SK-N-SH (cell line): ENCODE measurements at regions not wholly inside any gene's neighbourhood (a gene's known extent, or its start where the extent isn't known, plus 50 kb on each side); places are given as distances from the start of the nearest gene placed in this dataset.

Source experiments
- CTCF ChIA-PET: fragments of 300-600, 350-600 bp; formaldehyde crosslinking; extraction: SDS; loops from one replicate; lab custom pipeline; 2021; lab: Yijun Ruan, JAX
- POLR2A ChIA-PET: fragments of 350-600 bp; sonication (Branson Sonifier 250); formaldehyde crosslinking; extraction: SDS; loops from one replicate; lab custom pipeline; 2020; ENCODE audit warnings: antibody characterized with exemption, inconsistent platforms; lab: Yijun Ruan, JAX
- DNase-seq: peaks from one replicate; pipeline ENCODE4 v3.0.0; 2012
- H2AFZ ChIP-seq: fragments of 200-600 bp; sonication (generic); 2 replicates; pipeline ENCODE4 v1.8.1; 2016; ENCODE audit warnings: antibody characterized with exemption, mild to moderate bottlenecking, low read depth
- H3F3A ChIP-seq: fragments of 200-600 bp; sonication (generic); replicated peaks from 2 replicates; pipeline ENCODE3; 2016; ENCODE audit warnings: antibody characterized with exemption, mild to moderate bottlenecking; ENCODE audit not compliant: insufficient read depth
- H3K27ac ChIP-seq, 2 experiments: fragments of 200-500 bp in 1 of 2; fragments of 200-600 bp in 1 of 2; sonication (Bioruptor generic) in 1 of 2; sonication (generic), shearing (Covaris generic) in 1 of 2; 2 replicates each; pipeline versions ENCODE4 v1.5.1 to v1.6.1; 2014 to 2016; ENCODE audit warnings: low read depth in 2 of 2, inconsistent platforms in 1 of 2, low read length in 1 of 2, mild to moderate bottlenecking in 1 of 2, mixed read lengths in 1 of 2
- H3K27me3 ChIP-seq: fragments of 200-600 bp; sonication (generic), shearing (Covaris generic); 2 replicates; pipeline ENCODE4 v1.6.1; 2016; ENCODE audit warnings: mixed run types; ENCODE audit not compliant: insufficient read depth
- H3K36me3 ChIP-seq, 2 experiments: fragments of 200-500 bp in 1 of 2; fragments of 200-600 bp in 1 of 2; sonication (Bioruptor generic) in 1 of 2; sonication (generic) in 1 of 2; replicated peaks in 1 of 2; 2 replicates each; pipeline versions ENCODE3 to v1.5.1; 2014 to 2016; ENCODE audit warnings: low read length in 1 of 2, mild to moderate bottlenecking in 1 of 2; ENCODE audit not compliant: insufficient read depth in 2 of 2, control insufficient read depth in 1 of 2
- H3K4me1 ChIP-seq, 2 experiments: fragments of 200-500 bp in 1 of 2; fragments of 200-600 bp in 1 of 2; sonication (Bioruptor generic) in 1 of 2; sonication (generic), shearing (Covaris generic) in 1 of 2; 2 replicates each; pipeline versions ENCODE4 v1.5.1 to v1.6.1; 2014 to 2016; ENCODE audit warnings: low read depth in 1 of 2, low read length in 1 of 2, mixed run types in 1 of 2; ENCODE audit not compliant: insufficient read depth in 2 of 2, control insufficient read depth in 1 of 2
- H3K4me2 ChIP-seq: fragments of 200-600 bp; sonication (generic), shearing (Covaris generic); 2 replicates; pipeline ENCODE4 v1.6.1; 2017; ENCODE audit warnings: mixed run types
- H3K4me3 ChIP-seq, 2 experiments: fragments of 200-500 bp in 1 of 2; fragments of 200-600 bp in 1 of 2; sonication (Bioruptor generic) in 1 of 2; sonication (generic), shearing (Covaris generic) in 1 of 2; 2 replicates each; pipeline versions ENCODE4 v1.5.1 to v1.8.1; 2014 to 2016; ENCODE audit warnings: low read depth in 2 of 2, inconsistent platforms in 1 of 2, low read length in 1 of 2, mild to moderate bottlenecking in 1 of 2, mixed read lengths in 1 of 2, moderate library complexity in 1 of 2
- H3K79me2 ChIP-seq: fragments of 200-600 bp; sonication (generic); 2 replicates; pipeline ENCODE4 v1.8.1; 2017; ENCODE audit warnings: mild to moderate bottlenecking; ENCODE audit not compliant: insufficient read depth
- H3K9ac ChIP-seq: fragments of 200-600 bp; sonication (generic); 2 replicates; pipeline ENCODE4 v1.6.1; 2017; ENCODE audit warnings: mixed run types
- H3K9me2 ChIP-seq: fragments of 200-600 bp; sonication (generic); 2 replicates; pipeline ENCODE4 v1.6.1; 2017; ENCODE audit warnings: mixed run types
- H3K9me3 ChIP-seq: fragments of 200-600 bp; sonication (generic); 2 replicates; pipeline ENCODE4 v1.6.1; 2017; ENCODE audit warnings: mixed run types, mild to moderate bottlenecking, moderate library complexity
- H4K20me1 ChIP-seq: fragments of 200-600 bp; sonication (generic); 2 replicates; pipeline ENCODE4 v1.6.1; 2017; ENCODE audit warnings: mild to moderate bottlenecking, mixed run types; ENCODE audit not compliant: insufficient read depth
- CHD2 ChIP-seq: fragments of 150-350 bp; IDR thresholded peaks from 2 replicates; pipeline ENCODE4 v1.6.1; 2018; ENCODE audit warnings: low read length; ENCODE audit not compliant: partially characterized antibody
- EP300 ChIP-seq, 2 experiments: IDR thresholded peaks; 2 replicates each; pipeline versions ENCODE4 v1.4.0 to v1.6.1; 2012; ENCODE audit warnings: borderline replicate concordance in 1 of 2, low read depth in 1 of 2, low read length in 1 of 2
- JUND ChIP-seq: IDR thresholded peaks from 2 replicates; pipeline ENCODE4 v1.4.0; 2012
- NFIC ChIP-seq: IDR thresholded peaks from 2 replicates; pipeline ENCODE4 v1.4.0; 2012; ENCODE audit warnings: borderline replicate concordance
- NRF1 ChIP-seq: IDR thresholded peaks from 2 replicates; pipeline ENCODE4 v1.6.1; 2012; ENCODE audit warnings: low read depth, mild to moderate bottlenecking, low read length
- RXRA ChIP-seq: IDR thresholded peaks from 2 replicates; pipeline ENCODE4 v1.4.0; 2012; ENCODE audit warnings: low read depth, mild to moderate bottlenecking, borderline replicate concordance
- SMC3 ChIP-seq: IDR thresholded peaks from 2 replicates; pipeline ENCODE4 v1.6.1; 2012; ENCODE audit warnings: low read depth, low read length, improper control_type of control experiment
- TCF12 ChIP-seq: IDR thresholded peaks from 2 replicates; pipeline ENCODE4 v1.4.0; 2012
- ZBTB33 ChIP-seq: IDR thresholded peaks from 2 replicates; pipeline ENCODE4 v1.4.0; 2012; ENCODE audit warnings: low read depth, borderline replicate concordance
- WGBS: methylation state at CpG from one replicate; pipeline ENCODE4 v1.1.6; 2017; ENCODE audit warnings: low lambda C conversion rate; 5-methylcytosine and 5-hydroxymethylcytosine counted together
- TF ChIP-seq, protein P1 (sequence below): fragments of 200-600 bp; sonication (generic); IDR thresholded peaks from 2 replicates; pipeline ENCODE4 v1.6.1; 2017; ENCODE audit warnings: antibody characterized with exemption, mild to moderate bottlenecking, moderate library complexity

DNA sequence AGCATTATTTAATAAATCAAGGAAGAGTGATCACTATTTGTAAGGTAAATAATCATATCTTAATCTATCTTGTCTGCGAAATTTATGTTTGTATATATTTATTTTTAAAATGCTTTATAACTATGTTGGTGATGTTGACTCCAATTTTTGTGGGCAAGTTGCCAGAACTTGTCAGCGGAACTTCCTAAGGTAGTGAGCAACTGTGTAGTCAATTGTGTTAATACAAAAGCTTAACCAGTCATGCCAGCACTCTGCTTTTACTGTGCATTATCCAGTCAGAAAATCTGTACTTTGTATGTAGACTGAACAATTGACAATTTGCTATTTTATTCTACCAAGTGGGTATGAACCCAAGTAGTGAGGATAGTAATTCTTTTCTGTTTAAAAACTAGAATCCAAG, 61.9 kb upstream of the RND3 start:
- Histone ChIP-seq H3K4me1 (no peaks in the 10 kb centered on the region; a peak in 1 of 4 replicates), H3K27ac (no peak overlapping the region), H3K9ac (no peak overlapping the region), H3K9me2 (no peaks in the 10 kb centered on the region), H3K27me3 (no peaks in the 10 kb centered on the region), H3K36me3 (no peaks in the 10 kb centered on the region), H3K4me3 (no peak overlapping the region), H4K20me1 (no peaks in the 10 kb centered on the region), H2AFZ (no peak overlapping the region)
- DNase-seq, result no peak
- ChIA-PET POLR2A (no interaction called here), CTCF (no interaction called here)
- no peak for TF ChIP-seq EP300 (IDR thresholded peaks at IDR 0.05; ENCODE audit: borderline replicate concordance in 1 of 2, low read depth in 1 of 2, low read length in 1 of 2)
- TF ChIP-seq CHD2, result no peak
- no peak for TF ChIP-seq NRF1
- no peak for TF ChIP-seq TCF12
- no peak for TF ChIP-seq NFIC
- TF ChIP-seq, all 33 proteins: peak for 0
- no peaks in the 10 kb centered on the region for H3F3A ChIP-seq
- no peak overlapping the region for H3K4me2 ChIP-seq
- H3K79me2 ChIP-seq, result no peaks in the 10 kb centered on the region
- WGBS, result 93% methylated on average over 2 of the region's 2 CpGs
- no peaks in the 10 kb centered on the region for H3K9me3 ChIP-seq

DNA sequence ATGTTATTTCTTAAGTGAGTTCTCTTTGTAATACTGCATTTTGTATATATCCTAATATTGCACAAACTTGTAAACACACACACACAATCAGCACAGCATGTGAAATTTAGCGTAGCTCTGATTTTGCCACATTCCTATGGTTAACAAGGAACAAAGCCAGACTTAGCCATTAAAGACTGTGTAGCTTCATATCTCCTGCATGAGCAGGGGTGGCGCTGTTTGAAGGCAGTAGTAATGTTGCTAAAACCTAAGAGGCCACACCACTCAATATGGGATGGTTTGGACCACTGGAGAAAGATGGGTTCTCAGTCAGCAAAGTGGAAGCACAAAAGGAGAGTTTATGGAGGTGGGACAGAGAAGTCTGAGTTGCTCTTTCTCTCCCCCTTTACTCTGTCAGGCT, 61.1 kb upstream of the RND3 start:
- ChIA-PET POLR2A (no interaction called here), CTCF (interaction anchor here (0.9 kb wide), 1 partner anchor 198 kb away, joined by 3 read pairs; no protein-coding TSS in a partner anchor)
- no peaks in the 10 kb centered on the region for H3K27me3 ChIP-seq
- no peaks in the 10 kb centered on the region for H3K79me2 ChIP-seq
- TF ChIP-seq SMC3, result no peak
- TF ChIP-seq ZBTB33, result no peak
- TF ChIP-seq RXRA, result no peak
- TF ChIP-seq CHD2, result no peak
- TF ChIP-seq JUND, result no peak
- no peak for TF ChIP-seq NFIC
- TF ChIP-seq, protein P1, sequence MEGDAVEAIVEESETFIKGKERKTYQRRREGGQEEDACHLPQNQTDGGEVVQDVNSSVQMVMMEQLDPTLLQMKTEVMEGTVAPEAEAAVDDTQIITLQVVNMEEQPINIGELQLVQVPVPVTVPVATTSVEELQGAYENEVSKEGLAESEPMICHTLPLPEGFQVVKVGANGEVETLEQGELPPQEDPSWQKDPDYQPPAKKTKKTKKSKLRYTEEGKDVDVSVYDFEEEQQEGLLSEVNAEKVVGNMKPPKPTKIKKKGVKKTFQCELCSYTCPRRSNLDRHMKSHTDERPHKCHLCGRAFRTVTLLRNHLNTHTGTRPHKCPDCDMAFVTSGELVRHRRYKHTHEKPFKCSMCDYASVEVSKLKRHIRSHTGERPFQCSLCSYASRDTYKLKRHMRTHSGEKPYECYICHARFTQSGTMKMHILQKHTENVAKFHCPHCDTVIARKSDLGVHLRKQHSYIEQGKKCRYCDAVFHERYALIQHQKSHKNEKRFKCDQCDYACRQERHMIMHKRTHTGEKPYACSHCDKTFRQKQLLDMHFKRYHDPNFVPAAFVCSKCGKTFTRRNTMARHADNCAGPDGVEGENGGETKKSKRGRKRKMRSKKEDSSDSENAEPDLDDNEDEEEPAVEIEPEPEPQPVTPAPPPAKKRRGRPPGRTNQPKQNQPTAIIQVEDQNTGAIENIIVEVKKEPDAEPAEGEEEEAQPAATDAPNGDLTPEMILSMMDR, result peak; percentile 45
- no peaks in the 10 kb centered on the region for H3F3A ChIP-seq
- no peaks in the 10 kb centered on the region; a peak in 1 of 4 replicates for H3K4me1 ChIP-seq
- no peak overlapping the region for H2AFZ ChIP-seq
- no peak overlapping the region for H3K27ac ChIP-seq
- no peak overlapping the region for H3K4me2 ChIP-seq
- H4K20me1 ChIP-seq, result no peaks in the 10 kb centered on the region
- no peak overlapping the region for H3K4me3 ChIP-seq
- no peak overlapping the region for H3K9ac ChIP-seq
- no peaks in the 10 kb centered on the region for H3K36me3 ChIP-seq
- peak; percentile 30 for DNase-seq
- no peaks in the 10 kb centered on the region for H3K9me2 ChIP-seq
- H3K9me3 ChIP-seq, result no peaks in the 10 kb centered on the region
- 92% methylated on average over 2 of the region's 2 CpGs for WGBS
